PC-9 (cell line): ENCODE measurements at regions not wholly inside any gene's neighbourhood (a gene's known extent, or its start where the extent isn't known, plus 50 kb on each side); places are given as distances from the start of the nearest gene placed in this dataset.

Source experiments
- BruUV-seq: library from RNA; stranded (reverse); fragments of 400-500 nt; replicated peaks from 2 replicates; lab custom pipeline; 2021; lab: Mats Ljungman, UMichigan
- CTCF ChIA-PET: fragments of 300-600 bp; sonication (Branson Sonifier 250); formaldehyde crosslinking; loops from one replicate; lab custom pipeline; 2022; ENCODE audit warnings: antibody characterized with exemption; lab: Charles Lee
- POLR2A ChIA-PET: fragments of 300-600 bp; sonication (Branson Sonifier 250); formaldehyde crosslinking; loops from one replicate; lab custom pipeline; 2022; ENCODE audit warnings: antibody characterized with exemption; ENCODE audit not compliant: unreplicated experiment; lab: Charles Lee
- DNase-seq, 2 experiments: peaks; one replicate each; pipeline versions ENCODE4 v3.0.0 to v3.0.0-alpha.2; 2015 to 2022; ENCODE audit warnings: mixed read lengths in 1 of 2
- H2AFZ ChIP-seq: fragments of 200-600 bp; sonication (generic); 2 replicates; pipeline ENCODE4 v1.8.1; 2017; ENCODE audit warnings: antibody characterized with exemption
- H3F3A ChIP-seq: fragments of 200-600 bp; sonication (generic); 2 replicates; pipeline ENCODE4 v1.8.1; 2017; ENCODE audit warnings: antibody characterized with exemption, mild to moderate bottlenecking, low read depth; ENCODE audit not compliant: insufficient read depth
- H3K27ac ChIP-seq: fragments of 200-600 bp; sonication (generic); 2 replicates; pipeline ENCODE4 v1.6.1; 2016; ENCODE audit warnings: mixed run types
- H3K27me3 ChIP-seq: fragments of 200-600 bp; sonication (generic); 2 replicates; pipeline ENCODE4 v1.6.1; 2016; ENCODE audit warnings: low read depth, mixed run types; ENCODE audit not compliant: insufficient read depth
- H3K36me3 ChIP-seq: fragments of 200-600 bp; sonication (generic); 2 replicates; pipeline ENCODE4 v1.6.1; 2016; ENCODE audit warnings: low read depth, mixed run types
- H3K4me1 ChIP-seq: fragments of 200-600 bp; sonication (generic); replicated peaks from 2 replicates; pipeline ENCODE4 v1.6.1; 2016; ENCODE audit warnings: mixed run types; ENCODE audit not compliant: insufficient read depth
- H3K4me2 ChIP-seq: fragments of 200-600 bp; sonication (generic); 2 replicates; pipeline ENCODE4 v1.6.1; 2017; ENCODE audit warnings: mixed run types
- H3K4me3 ChIP-seq: fragments of 200-600 bp; sonication (generic); 2 replicates; pipeline ENCODE4 v1.6.1; 2016; ENCODE audit warnings: mixed run types
- H3K79me2 ChIP-seq: fragments of 200-600 bp; sonication (generic); 2 replicates; pipeline ENCODE4 v1.6.1; 2017; ENCODE audit warnings: low read depth, mixed run types
- H3K9me2 ChIP-seq: fragments of 200-600 bp; sonication (generic); 2 replicates; pipeline ENCODE4 v1.8.1; 2017; ENCODE audit warnings: mild to moderate bottlenecking; ENCODE audit not compliant: insufficient read depth
- H3K9me3 ChIP-seq: fragments of 200-600 bp; sonication (generic); 2 replicates; pipeline ENCODE4 v1.8.1; 2016; ENCODE audit warnings: low read depth; ENCODE audit not compliant: insufficient read depth
- H4K20me1 ChIP-seq: fragments of 200-600 bp; sonication (generic); 2 replicates; pipeline ENCODE4 v1.8.1; 2017; ENCODE audit not compliant: insufficient read depth
- CTCF ChIP-seq: fragments of 200-600 bp; sonication (generic); conservative IDR thresholded peaks from 2 replicates; pipeline ENCODE4 v1.6.1; 2017; ENCODE audit warnings: mixed run types, antibody characterized with exemption, mild to moderate bottlenecking, moderate library complexity
- EZH2 ChIP-seq: fragments of 200-600 bp; sonication (generic); IDR thresholded peaks from 2 replicates; pipeline ENCODE4 v1.8.0; 2017; ENCODE audit warnings: antibody characterized with exemption, low read depth
- intact Hi-C: fragments of 100-400 bp; cut with micrococcal nuclease; formaldehyde crosslinking; loops from one replicate; pipeline ENCODE4 v1.10.0; 2022; ENCODE audit not compliant: unreplicated experiment

- no peak overlapping the region for H3K27ac ChIP-seq
- intact Hi-C loops, result no loop called here
- no peaks in the 10 kb centered on the region for H3K27me3 ChIP-seq
- no peaks in the 10 kb centered on the region for H3K9me3 ChIP-seq
- POLR2A ChIA-PET, result no interaction called here
- TF ChIP-seq CTCF (no peak), EZH2 (no peak)
- no peaks in the 10 kb centered on the region for H3K4me1 ChIP-seq
- H3K4me2 ChIP-seq, result no peak overlapping the region
- H3F3A ChIP-seq, result no peaks in the 10 kb centered on the region
- no peaks in the 10 kb centered on the region for H3K36me3 ChIP-seq
- no peak overlapping the region for H3K4me3 ChIP-seq
- H3K9me2 ChIP-seq, result no peaks in the 10 kb centered on the region
- CTCF ChIA-PET, result no interaction called here
- no peak overlapping the region for H2AFZ ChIP-seq
- no peak for DNase-seq
- no TSS peak for BruUV-seq
- H3K79me2 ChIP-seq, result no peaks in the 10 kb centered on the region
- no peaks in the 10 kb centered on the region for H4K20me1 ChIP-seq
Measured at GRCh38 chr4:104210420-104210819, 284.3 kb downstream of the CXXC4 start.

- CTCF ChIA-PET, result no interaction called here
- Histone ChIP-seq H3K4me2 (no peak overlapping the region), H3K9me2 (no peaks in the 10 kb centered on the region), H3F3A (no peaks in the 10 kb centered on the region), H4K20me1 (no peaks in the 10 kb centered on the region), H3K36me3 (no peaks in the 10 kb centered on the region), H3K79me2 (no peaks in the 10 kb centered on the region), H3K4me1 (no peaks in the 10 kb centered on the region), H2AFZ (no peak overlapping the region), H3K27ac (no peak overlapping the region), H3K27me3 (no peaks in the 10 kb centered on the region), H3K9me3 (no peaks in the 10 kb centered on the region), H3K4me3 (no peak overlapping the region)
- intact Hi-C loops, result no loop called here
- no peak for DNase-seq
- BruUV-seq, result no TSS peak
- POLR2A ChIA-PET, result no interaction called here
- TF ChIP-seq EZH2 (no peak), CTCF (no peak)
Measured at GRCh38 chr4:104206784-104207183, 287.9 kb downstream of the CXXC4 start.

- no peaks in the 10 kb centered on the region for H3K27me3 ChIP-seq
- H3K79me2 ChIP-seq, result no peaks in the 10 kb centered on the region
- no peaks in the 10 kb centered on the region for H3K36me3 ChIP-seq
- POLR2A ChIA-PET, result no interaction called here
- intact Hi-C loops, result no loop called here
- H3K4me1 ChIP-seq, result no peaks in the 10 kb centered on the region
- H3K27ac ChIP-seq, result no peak overlapping the region
- H3K9me2 ChIP-seq, result no peaks in the 10 kb centered on the region
- H3K4me2 ChIP-seq, result no peak overlapping the region
- no peaks in the 10 kb centered on the region for H4K20me1 ChIP-seq
- no peak for DNase-seq
- CTCF ChIA-PET, result no interaction called here
- TF ChIP-seq CTCF, result no peak
- no peak overlapping the region for H2AFZ ChIP-seq
- H3K4me3 ChIP-seq, result no peak overlapping the region
- no peaks in the 10 kb centered on the region for H3K9me3 ChIP-seq
- no peaks in the 10 kb centered on the region for H3F3A ChIP-seq
- BruUV-seq, result no TSS peak
Measured at GRCh38 chr4:104205116-104205515, 289.6 kb downstream of the CXXC4 start.
